CD4-positive, alpha-beta T cell treated with Interleukin-1 beta for 1 hour (primary cell): ENCODE measurements at regions not wholly inside any gene's neighbourhood (a gene's known extent, or its start where the extent isn't known, plus 50 kb on each side); places are given as distances from the start of the nearest gene placed in this dataset.

ENCODE experiments used
- DNase-seq, 2 donors: peaks; one replicate each; pipeline ENCODE4 v3.0.0-alpha.2; 2020 to 2022

DNA sequence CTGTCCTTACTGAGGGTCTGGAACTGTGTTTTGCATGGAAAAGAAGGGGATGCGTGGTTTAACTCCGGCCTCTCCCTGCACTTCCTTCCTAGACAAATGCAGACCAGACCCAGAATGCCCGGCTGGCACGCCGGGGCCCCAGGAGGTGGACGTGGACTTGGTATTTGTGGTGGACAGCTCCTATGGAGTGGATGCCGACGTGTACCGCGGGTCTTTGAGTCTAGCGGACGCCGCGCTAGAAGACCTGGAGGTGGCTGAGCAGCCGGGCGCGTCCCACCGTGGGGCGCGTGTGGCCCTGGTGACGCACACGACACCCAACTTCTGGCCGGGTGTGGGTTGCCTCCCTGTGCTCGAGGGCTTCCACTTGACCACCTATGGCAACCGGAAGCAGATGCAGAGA lies 81.8 kb upstream of the COL6A5 start:
- DNase-seq, result no peak

DNA sequence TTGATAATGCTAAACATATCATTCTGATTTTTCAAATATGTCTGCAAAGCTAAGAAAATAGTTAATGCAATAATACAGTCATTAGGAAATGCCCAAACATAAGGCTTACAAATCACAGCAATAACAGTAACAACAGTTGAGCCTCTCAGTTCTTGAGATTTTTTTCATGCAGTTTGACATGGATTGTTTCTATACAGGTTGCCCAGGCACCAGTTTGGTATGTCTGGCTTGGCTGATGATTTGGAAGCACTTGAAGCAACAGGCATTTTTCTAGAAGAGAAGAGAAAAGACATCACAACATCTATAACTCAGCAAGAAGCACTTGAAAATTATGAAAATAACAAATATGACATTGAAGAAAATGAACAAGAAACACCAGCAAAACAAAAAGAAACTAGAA lies 78.7 kb upstream of the COL6A5 start:
- no peak for DNase-seq

DNA sequence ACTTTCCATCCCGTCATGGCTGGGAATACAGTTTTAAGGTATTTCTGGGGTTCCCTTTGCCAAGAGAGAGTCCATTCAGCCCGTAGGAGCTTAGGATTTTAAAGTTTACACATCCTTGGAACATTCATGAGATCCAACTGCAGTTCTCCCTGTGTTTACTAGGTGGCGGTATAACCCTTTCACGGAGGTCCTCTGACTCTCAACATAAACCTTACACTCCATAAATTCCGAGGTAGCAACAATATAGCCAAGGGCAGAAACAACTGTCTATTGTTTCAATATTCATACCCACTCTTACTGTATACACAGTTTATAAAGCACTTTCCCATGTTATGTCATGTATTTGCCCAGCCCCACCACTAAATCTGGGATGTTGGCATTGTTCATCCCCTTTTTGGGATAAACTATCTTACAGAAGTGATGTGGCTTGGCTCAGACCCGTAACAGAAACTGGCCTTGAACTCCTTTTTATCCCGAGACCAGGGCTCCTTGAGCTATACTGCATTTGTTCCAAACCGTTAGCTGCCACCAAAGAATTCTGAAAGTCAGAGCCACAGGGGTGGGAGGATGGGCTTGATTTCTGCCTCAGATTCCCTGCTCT lies 69.2 kb upstream of the COL6A5 start:
- peak in 1 of 2 donors; percentile 17 for DNase-seq

DNA sequence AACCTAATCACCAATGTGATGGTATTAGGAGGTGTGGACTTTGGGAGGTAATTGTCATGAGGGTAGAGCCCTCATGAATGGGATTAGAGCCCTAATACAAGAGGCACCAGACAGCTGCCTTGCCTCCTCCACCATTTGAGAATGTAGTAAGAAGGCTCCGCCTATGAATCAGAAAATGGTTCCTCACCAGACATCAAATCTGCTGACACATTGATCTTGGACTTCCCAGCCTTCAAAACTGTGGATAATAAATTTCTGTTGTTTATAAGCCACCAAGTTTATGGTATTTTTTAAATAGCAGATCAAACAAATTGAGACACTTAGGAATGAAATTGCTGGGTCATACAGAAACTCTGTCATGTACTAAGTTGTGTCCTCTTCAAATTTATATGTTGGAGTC lies 56.8 kb upstream of the COL6A5 start:
- DNase-seq, result no peak

DNA sequence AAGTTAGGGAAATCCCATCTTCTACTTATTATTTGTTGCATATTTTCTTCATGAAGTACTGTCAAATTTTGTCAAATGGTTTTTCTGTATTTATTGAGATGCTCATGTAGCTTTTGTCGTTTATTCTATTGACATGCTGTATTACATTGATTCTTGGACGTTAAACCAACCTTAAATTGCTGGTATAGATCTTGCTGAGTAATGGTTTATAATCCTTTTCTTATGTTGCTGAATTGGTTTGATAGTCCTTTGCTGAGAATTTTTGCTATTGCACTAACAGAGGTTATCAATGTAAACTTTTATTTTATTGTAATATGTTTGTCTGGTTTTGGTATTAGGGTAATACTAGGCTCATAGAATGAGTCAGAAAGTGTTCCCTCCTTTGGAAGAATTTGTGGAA lies 54.3 kb upstream of the COL6A5 start:
- no peak for DNase-seq

DNA sequence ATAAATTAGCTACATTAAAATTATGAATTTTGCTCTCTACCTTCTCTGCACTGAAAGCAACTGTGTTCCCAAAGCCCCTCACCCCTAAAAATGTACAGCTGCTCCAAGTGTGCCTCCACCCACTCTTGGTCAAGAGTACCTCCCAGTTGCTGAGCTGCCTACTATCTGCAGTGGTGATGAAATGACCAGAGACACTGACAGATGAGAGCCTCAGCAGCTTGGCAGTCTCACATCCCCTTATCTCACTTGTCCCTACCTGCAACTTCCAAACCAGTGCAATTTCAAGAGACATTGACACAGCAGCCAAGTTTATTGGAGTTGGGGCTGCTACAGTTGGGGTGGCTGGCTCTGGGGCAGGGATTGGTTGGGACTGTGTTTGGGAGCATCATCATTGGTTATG lies 52.2 kb upstream of the COL6A5 start:
- no peak for DNase-seq
